Ramos (cell line): ENCODE measurements at regions not wholly inside any gene's neighbourhood (a gene's known extent, or its start where the extent isn't known, plus 50 kb on each side); places are given as distances from the start of the nearest gene placed in this dataset.

ENCODE experiments used
- in situ Hi-C: fragments of 300-500 bp; cut with MboI; formaldehyde crosslinking; loops from one replicate; pipeline ENCODE4 v1.14.3; 2022; ENCODE audit warnings: low sequenced_read_pairs; ENCODE audit not compliant: unreplicated experiment

- in situ Hi-C loops, result no loop called here
Measured at GRCh38 chr16:55954906-55955305, 79.7 kb upstream of the CES5A start.

- in situ Hi-C loops, result loop anchor here (10.0 kb wide), 2 partner anchors 365 to 755 kb away; no protein-coding TSS in a partner anchor
Measured at GRCh38 chr16:55949518-55949917, 74.3 kb upstream of the CES5A start.

- in situ Hi-C loops, result loop anchor here (10.0 kb wide), 2 partner anchors 367 to 757 kb away; no protein-coding TSS in a partner anchor
Measured at GRCh38 chr16:55948230-55948629, 73.1 kb upstream of the CES5A start.

- in situ Hi-C loops, result loop anchor here (10.0 kb wide), 2 partner anchors 367 to 757 kb away; no protein-coding TSS in a partner anchor
Measured at GRCh38 chr16:55947366-55947765, 72.2 kb upstream of the CES5A start.

GRCh38 chr16:55944377-55944802, 69.2 kb upstream of the CES5A start:
- in situ Hi-C loops, result loop anchor here (10.0 kb wide), 2 partner anchors 370 to 760 kb away; no protein-coding TSS in a partner anchor

GRCh38 chr16:55943267-55943666, 68.1 kb upstream of the CES5A start:
- in situ Hi-C loops, result loop anchor here (10.0 kb wide), 2 partner anchors 372 to 762 kb away; no protein-coding TSS in a partner anchor

- in situ Hi-C loops, result loop anchor here (10.0 kb wide), 2 partner anchors 372 to 762 kb away; no protein-coding TSS in a partner anchor
Measured at GRCh38 chr16:55942821-55943220, 67.6 kb upstream of the CES5A start.

GRCh38 chr16:55941552-55941951, 66.4 kb upstream of the CES5A start:
- in situ Hi-C loops, result loop anchor here (10.0 kb wide), 2 partner anchors 373 to 763 kb away; no protein-coding TSS in a partner anchor

- in situ Hi-C loops, result no loop called here
Measured at GRCh38 chr16:55938126-55938525, 63.0 kb upstream of the CES5A start.

- in situ Hi-C loops, result no loop called here
Measured at GRCh38 chr16:55933038-55933437, 57.9 kb upstream of the CES5A start.

GRCh38 chr16:55930036-55930435, 54.9 kb upstream of the CES5A start:
- in situ Hi-C loops, result no loop called here

GRCh38 chr16:55929181-55929580, 54.0 kb upstream of the CES5A start:
- in situ Hi-C loops, result no loop called here

- in situ Hi-C loops, result no loop called here
Measured at GRCh38 chr16:55925242-55925641, 50.1 kb upstream of the CES5A start.
